ENCODE measurements at regions not wholly inside any gene's neighbourhood (a gene's known extent, or its start where the extent isn't known, plus 50 kb on each side); places are given as distances from the start of the nearest gene placed in this dataset.

DNA sequence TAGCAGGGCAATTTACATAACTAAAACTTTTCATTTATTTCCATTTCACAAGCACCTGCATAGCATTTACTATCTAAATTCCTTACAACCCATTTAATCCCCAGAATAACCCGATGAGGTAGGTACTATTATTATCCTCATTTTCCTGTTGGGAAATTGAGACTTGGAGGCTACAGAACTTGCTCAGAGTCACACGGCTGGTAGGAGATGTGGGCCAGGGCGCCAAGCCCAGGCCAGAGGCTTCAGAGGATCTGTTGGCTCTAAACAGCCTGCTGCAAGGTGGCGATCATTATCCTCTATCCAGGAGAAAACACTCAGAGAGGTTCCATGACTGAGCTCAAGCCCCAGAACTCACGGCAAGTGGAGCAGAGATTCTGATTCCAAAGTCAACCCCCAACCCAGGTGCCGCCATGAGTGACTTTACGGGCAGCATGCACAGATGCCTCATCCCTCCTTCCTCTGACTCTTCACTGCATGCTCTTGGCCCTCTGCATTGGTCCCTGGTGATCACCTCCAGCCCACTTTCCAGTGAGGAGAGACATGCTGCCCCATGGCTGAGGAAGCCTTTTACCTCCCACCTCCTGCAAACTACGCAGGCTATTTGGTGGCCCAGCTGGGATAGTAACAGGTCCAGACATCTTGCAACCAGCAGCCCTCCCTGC, 168.4 kb upstream of the FSTL4 start:
- Histone ChIP-seq H3K27me3 (replicated peaks) (no peaks in the 10 kb centered on the region), H3K27ac (no peak overlapping the region), H3K36me3 (replicated peaks) (no peaks in the 10 kb centered on the region), H3K4me3 (ENCODE audit: low read depth, low read length) (no peak overlapping the region)
- in situ Hi-C loops (cut with HindIII; ENCODE audit: low pct_ligation_motif_present, low sequenced_read_pairs), result no loop called here
- no peak for TF ChIP-seq CTCF (IDR thresholded peaks at IDR 0.05; ENCODE audit: low read depth, low read length, missing control alignments)
- DNase-seq, result no peak

- no peak overlapping the region for H3K4me3 ChIP-seq (ENCODE audit: low read depth, low read length)
- no peaks in the 10 kb centered on the region for H3K27me3 ChIP-seq (replicated peaks)
- no peaks in the 10 kb centered on the region for H3K36me3 ChIP-seq (replicated peaks)
- DNase-seq, result no peak
- in situ Hi-C loops (cut with HindIII; ENCODE audit: low pct_ligation_motif_present, low sequenced_read_pairs), result no loop called here
- TF ChIP-seq CTCF (IDR thresholded peaks at IDR 0.05; ENCODE audit: low read depth, low read length, missing control alignments), result no peak
- H3K27ac ChIP-seq, result no peak overlapping the region
Observed at GRCh38 chr5:133779828-133780475, 167.6 kb upstream of the FSTL4 start.

DNA sequence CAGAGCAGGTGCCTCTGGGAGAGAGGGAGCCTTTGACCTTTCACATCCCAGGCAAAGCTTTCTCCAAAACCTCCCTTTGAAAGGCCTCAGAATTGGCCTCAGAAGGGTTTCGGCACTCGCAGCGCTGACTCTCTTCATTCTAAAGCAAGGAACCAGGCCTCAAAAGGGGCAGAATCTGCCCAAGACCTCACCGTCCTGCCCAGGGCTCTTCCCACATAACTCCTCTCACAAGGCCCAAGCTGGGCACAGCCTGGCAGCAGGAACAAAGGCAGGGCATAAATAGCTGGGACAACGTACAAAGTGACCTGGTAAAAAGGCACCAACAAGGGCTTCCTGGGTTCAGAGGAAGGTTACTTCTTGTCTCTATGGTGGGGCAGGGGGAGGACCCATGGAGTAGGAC, 166.3 kb upstream of the FSTL4 start:
- no peak for DNase-seq
- H3K36me3 ChIP-seq (replicated peaks), result no peaks in the 10 kb centered on the region
- in situ Hi-C loops (cut with HindIII; ENCODE audit: low pct_ligation_motif_present, low sequenced_read_pairs), result no loop called here
- no peaks in the 10 kb centered on the region for H3K27me3 ChIP-seq (replicated peaks)
- H3K4me3 ChIP-seq (ENCODE audit: low read depth, low read length), result no peak overlapping the region
- no peak for TF ChIP-seq CTCF (IDR thresholded peaks at IDR 0.05; ENCODE audit: low read depth, low read length, missing control alignments)
- H3K27ac ChIP-seq, result no peak overlapping the region

DNA sequence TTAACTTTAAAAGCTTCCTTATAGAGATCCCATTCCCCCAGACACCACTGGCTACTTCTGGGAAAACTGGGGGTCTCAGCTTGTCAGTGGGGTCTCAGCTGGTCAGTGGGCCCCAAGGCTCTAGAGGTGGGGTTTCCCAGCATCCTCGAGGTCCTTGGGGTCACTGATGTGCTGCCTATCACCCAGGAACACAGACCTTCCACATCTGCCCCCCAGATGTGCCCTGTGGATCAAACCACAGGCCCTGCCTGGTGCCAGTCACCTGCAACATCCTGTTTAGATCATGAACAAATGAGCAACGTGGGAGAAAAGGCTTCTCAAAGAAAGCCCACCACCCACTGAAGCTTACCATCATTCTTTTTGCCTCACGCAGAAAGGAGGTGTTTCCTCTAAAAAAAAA, 165.6 kb upstream of the FSTL4 start:
- TF ChIP-seq CTCF (IDR thresholded peaks at IDR 0.05; ENCODE audit: low read depth, low read length, missing control alignments), result no peak
- Histone ChIP-seq H3K4me3 (ENCODE audit: low read depth, low read length) (no peak overlapping the region), H3K27me3 (replicated peaks) (no peaks in the 10 kb centered on the region), H3K36me3 (replicated peaks) (no peaks in the 10 kb centered on the region), H3K27ac (no peak overlapping the region)
- in situ Hi-C loops (cut with HindIII; ENCODE audit: low pct_ligation_motif_present, low sequenced_read_pairs), result no loop called here
- DNase-seq, result no peak

- in situ Hi-C loops (cut with HindIII; ENCODE audit: low pct_ligation_motif_present, low sequenced_read_pairs), result no loop called here
- no peak overlapping the region for H3K27ac ChIP-seq
- no peak for DNase-seq
- H3K27me3 ChIP-seq (replicated peaks), result no peaks in the 10 kb centered on the region
- no peak overlapping the region for H3K4me3 ChIP-seq (ENCODE audit: low read depth, low read length)
- no peaks in the 10 kb centered on the region for H3K36me3 ChIP-seq (replicated peaks)
- no peak for TF ChIP-seq CTCF (IDR thresholded peaks at IDR 0.05; ENCODE audit: low read depth, low read length, missing control alignments)
Observed at GRCh38 chr5:133775584-133776304, 163.4 kb upstream of the FSTL4 start.
